ENCODE measurements at regions not wholly inside any gene's neighbourhood (a gene's known extent, or its start where the extent isn't known, plus 50 kb on each side); places are given as distances from the start of the nearest gene placed in this dataset.

- no peak for TF ChIP-seq CTCF (IDR thresholded peaks at IDR 0.05; ENCODE audit: low read length)
- no peak for TF ChIP-seq EZH2 (optimal IDR thresholded peaks at IDR 0.05; ENCODE audit: low read depth, low read length)
- no peak for TF ChIP-seq EZH2phosphoT487 (IDR thresholded peaks at IDR 0.05; ENCODE audit: low read length)
Observed at GRCh38 chr13:74329962-74330361, 195.8 kb upstream of the KLF12 start.
